Type B pancreatic cell (in vitro differentiated cells): ENCODE measurements at regions not wholly inside any gene's neighbourhood (a gene's known extent, or its start where the extent isn't known, plus 50 kb on each side); places are given as distances from the start of the nearest gene placed in this dataset.

Source experiments
- DNase-seq: peaks from one replicate; pipeline ENCODE4 v3.0.0; 2021; ENCODE audit warnings: mixed read lengths; ENCODE audit not compliant: unreplicated experiment; ENCODE audit errors: extremely low spot score
- H3K27ac Mint-ChIP-seq: 2 replicates; pipeline ENCODE4 v1.8.0; 2021; ENCODE audit warnings: mild to moderate bottlenecking, mixed read lengths
- H3K27me3 Mint-ChIP-seq: 2 replicates; pipeline ENCODE4 v1.8.0; 2021; ENCODE audit warnings: mixed read lengths
- H3K36me3 Mint-ChIP-seq: 2 replicates; pipeline ENCODE4 v1.8.0; 2021; ENCODE audit warnings: mixed read lengths
- H3K4me1 Mint-ChIP-seq: one replicate; pipeline ENCODE4 v1.8.0; 2021; ENCODE audit warnings: mixed read lengths; ENCODE audit not compliant: unreplicated experiment
- H3K4me3 Mint-ChIP-seq: 2 replicates; pipeline ENCODE4 v1.8.0; 2021; ENCODE audit warnings: mild to moderate bottlenecking, mixed read lengths
- H3K9me3 Mint-ChIP-seq: 2 replicates; pipeline ENCODE4 v1.8.0; 2021; ENCODE audit warnings: mixed read lengths
- TF ChIP-seq, protein P1 (sequence below): fragments of 200-600 bp; sonication (generic); conservative IDR thresholded peaks from 2 replicates; pipeline ENCODE4 v1.5.0; 2021; ENCODE audit warnings: antibody characterized with exemption, mild to moderate bottlenecking

DNA sequence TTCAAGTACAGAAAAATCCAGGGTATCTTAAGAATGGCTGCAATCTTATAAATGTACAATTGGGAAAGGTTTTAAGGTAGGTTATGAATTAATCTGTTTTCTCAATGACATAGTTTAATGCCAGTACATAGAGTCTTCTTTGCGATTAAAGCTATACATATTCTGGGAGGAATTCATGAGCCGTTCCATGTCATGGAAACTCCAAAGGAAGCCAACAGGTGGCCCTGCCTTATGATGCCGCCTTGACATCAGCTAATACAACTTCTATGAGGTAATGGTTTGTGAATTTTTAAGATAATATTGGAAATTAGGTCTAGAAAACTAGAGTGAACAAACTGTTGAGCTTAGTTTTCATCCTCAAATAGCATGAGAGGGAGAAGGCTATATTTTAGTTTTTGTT is 713.4 kb downstream of the EFNA5 start:
- peaks cover 18% of the 10 kb centered on the region for H3K4me1 Mint-ChIP-seq
- TF ChIP-seq, protein P1, sequence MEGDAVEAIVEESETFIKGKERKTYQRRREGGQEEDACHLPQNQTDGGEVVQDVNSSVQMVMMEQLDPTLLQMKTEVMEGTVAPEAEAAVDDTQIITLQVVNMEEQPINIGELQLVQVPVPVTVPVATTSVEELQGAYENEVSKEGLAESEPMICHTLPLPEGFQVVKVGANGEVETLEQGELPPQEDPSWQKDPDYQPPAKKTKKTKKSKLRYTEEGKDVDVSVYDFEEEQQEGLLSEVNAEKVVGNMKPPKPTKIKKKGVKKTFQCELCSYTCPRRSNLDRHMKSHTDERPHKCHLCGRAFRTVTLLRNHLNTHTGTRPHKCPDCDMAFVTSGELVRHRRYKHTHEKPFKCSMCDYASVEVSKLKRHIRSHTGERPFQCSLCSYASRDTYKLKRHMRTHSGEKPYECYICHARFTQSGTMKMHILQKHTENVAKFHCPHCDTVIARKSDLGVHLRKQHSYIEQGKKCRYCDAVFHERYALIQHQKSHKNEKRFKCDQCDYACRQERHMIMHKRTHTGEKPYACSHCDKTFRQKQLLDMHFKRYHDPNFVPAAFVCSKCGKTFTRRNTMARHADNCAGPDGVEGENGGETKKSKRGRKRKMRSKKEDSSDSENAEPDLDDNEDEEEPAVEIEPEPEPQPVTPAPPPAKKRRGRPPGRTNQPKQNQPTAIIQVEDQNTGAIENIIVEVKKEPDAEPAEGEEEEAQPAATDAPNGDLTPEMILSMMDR = no peak
- DNase-seq = no peak
- no peaks in the 10 kb centered on the region for H3K36me3 Mint-ChIP-seq
- no peak overlapping the region for H3K4me3 Mint-ChIP-seq
- no peaks in the 10 kb centered on the region for H3K27me3 Mint-ChIP-seq
- H3K9me3 Mint-ChIP-seq = peaks cover 7% of the 10 kb centered on the region
- H3K27ac Mint-ChIP-seq = no peak overlapping the region

DNA sequence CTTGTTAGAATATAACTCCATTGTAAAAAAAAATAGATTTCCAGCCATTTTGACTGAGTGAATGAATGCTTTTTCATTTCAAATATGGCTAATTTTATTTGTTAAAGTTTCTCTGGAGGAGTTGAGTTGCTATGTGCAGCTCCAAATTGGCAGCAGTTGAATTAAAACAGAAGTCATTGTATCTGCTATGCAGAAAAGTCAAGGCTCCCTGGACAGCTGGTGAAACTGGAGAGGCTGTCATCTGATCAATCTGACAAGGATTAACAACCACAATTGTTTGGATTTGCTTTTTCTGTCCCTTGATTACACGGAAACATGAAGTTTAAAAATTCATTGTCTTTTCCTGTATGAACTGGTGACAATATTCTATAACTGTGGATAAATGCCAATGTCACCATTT is 713.9 kb downstream of the EFNA5 start:
- peaks cover 7% of the 10 kb centered on the region for H3K9me3 Mint-ChIP-seq
- H3K27me3 Mint-ChIP-seq = no peaks in the 10 kb centered on the region
- H3K27ac Mint-ChIP-seq = no peak overlapping the region
- no peak overlapping the region for H3K4me3 Mint-ChIP-seq
- DNase-seq = no peak
- TF ChIP-seq, protein P1 = no peak
- H3K36me3 Mint-ChIP-seq = no peaks in the 10 kb centered on the region
- peaks cover 18% of the 10 kb centered on the region for H3K4me1 Mint-ChIP-seq

DNA sequence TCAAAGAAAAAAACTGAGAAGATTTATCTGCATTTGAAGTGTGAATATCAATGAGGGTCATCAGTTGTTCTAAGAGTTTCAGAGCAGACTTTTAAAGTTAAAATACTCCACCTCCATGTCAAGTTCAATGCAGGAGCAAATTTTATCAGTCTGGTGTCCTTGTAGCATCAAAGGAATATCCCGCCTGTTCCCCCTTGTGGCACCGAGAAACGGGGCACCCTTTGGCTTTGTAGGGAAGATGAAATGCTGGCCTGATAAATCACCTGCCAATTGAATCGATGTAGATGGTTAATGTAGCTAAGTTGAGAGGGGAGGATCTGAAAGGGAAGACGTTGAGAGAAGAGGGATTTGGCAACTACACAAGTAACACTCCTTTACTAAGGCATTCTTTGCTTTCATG is 714.5 kb downstream of the EFNA5 start:
- peaks cover 18% of the 10 kb centered on the region for H3K4me1 Mint-ChIP-seq
- no peak overlapping the region for H3K27ac Mint-ChIP-seq
- H3K27me3 Mint-ChIP-seq = no peaks in the 10 kb centered on the region
- no peaks in the 10 kb centered on the region for H3K36me3 Mint-ChIP-seq
- no peak overlapping the region for H3K4me3 Mint-ChIP-seq
- no peak for DNase-seq
- TF ChIP-seq, protein P1 = no peak
- H3K9me3 Mint-ChIP-seq = peaks cover 7% of the 10 kb centered on the region

DNA sequence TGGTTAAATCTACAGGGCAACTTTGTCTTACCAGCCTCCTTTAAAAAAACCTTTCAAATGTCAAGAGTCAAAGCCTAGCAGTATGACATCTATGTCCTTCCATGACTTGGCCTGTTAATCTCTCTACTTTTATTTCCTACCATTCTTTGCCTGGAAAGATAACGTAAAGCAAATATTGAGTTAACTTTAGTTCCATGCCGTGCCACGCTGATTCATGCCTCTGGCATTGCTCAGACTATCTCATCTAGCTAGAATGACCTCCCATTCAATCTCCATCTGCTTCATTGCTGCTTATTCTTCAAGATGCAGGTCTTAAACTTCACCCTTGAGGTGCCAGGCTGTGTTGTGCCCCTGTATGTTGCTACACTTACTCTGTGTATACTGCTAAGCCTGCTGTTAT is 729.8 kb downstream of the EFNA5 start:
- no peak for DNase-seq
- Mint-ChIP-seq H3K27ac (peak overlapping the region; percentile 57), H3K9me3 (no peaks in the 10 kb centered on the region), H3K27me3 (no peaks in the 10 kb centered on the region), H3K36me3 (no peaks in the 10 kb centered on the region), H3K4me3 (no peak overlapping the region), H3K4me1 (no peaks in the 10 kb centered on the region)
- TF ChIP-seq, protein P1 = no peak

DNA sequence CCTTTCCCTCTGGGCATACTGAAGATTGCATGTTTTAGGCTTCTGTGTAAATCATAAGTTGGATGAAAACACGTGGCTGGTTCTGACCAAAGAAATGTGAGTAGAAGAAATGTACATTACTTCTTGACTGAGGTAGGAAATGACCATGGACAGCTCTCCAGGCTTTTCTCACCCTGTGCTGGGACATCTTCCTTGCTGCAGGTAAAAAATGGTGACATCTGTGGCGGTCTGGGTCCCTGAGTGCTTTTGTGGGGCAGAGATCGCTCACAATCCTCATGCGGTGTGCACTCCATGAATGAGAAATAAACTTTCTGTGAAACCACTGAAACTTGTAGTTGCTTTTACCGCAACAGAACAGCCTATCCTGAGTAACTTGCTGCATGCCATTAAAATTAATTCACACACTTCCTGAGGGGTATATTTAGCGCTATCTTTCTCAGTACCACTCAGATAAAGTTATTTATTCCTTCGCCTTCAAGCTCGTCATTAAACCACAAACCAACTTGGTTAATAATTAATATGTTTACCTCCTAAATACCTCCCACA is 730.4 kb downstream of the EFNA5 start:
- Mint-ChIP-seq H3K4me3 (no peak overlapping the region), H3K36me3 (no peaks in the 10 kb centered on the region), H3K9me3 (no peaks in the 10 kb centered on the region), H3K27me3 (no peaks in the 10 kb centered on the region), H3K27ac (peak overlapping the region; percentile 57), H3K4me1 (no peaks in the 10 kb centered on the region)
- DNase-seq = no peak
- TF ChIP-seq, protein P1 = no peak

DNA sequence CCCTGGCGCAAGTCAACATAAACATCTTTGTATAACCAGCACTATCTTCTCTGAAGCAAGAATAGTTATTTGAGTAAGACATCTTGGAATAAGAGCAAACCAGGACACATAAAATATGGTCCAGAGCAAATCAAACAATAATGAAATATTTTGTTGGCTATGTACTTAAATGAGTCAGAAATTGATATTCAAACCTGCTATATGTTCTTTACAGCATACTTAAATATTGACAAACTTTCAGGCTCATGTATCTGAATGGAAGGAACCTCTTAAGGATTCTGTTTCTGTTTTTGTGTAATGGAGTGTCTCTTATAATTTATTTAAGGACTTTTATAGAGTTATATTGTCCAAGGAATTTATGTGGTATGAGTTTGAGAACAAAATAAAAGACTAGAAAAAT is 747.3 kb downstream of the EFNA5 start:
- no peak for DNase-seq
- H3K27ac Mint-ChIP-seq = no peak overlapping the region
- no peak overlapping the region for H3K4me3 Mint-ChIP-seq
- H3K36me3 Mint-ChIP-seq = no peaks in the 10 kb centered on the region
- TF ChIP-seq, protein P1 = no peak
- H3K27me3 Mint-ChIP-seq = no peaks in the 10 kb centered on the region
- no peaks in the 10 kb centered on the region for H3K4me1 Mint-ChIP-seq
- H3K9me3 Mint-ChIP-seq = peaks cover 4% of the 10 kb centered on the region
